Esophagus squamous epithelium (tissue), 4 donors: ENCODE measurements at regions not wholly inside any gene's neighbourhood (a gene's known extent, or its start where the extent isn't known, plus 50 kb on each side); places are given as distances from the start of the nearest gene placed in this dataset.

ENCODE experiments used
- POLR2A ChIP-seq, 4 donors: fragments of 450-650 bp; IDR thresholded peaks; one replicate each; pipeline ENCODE4 v1.6.1; 2017; ENCODE audit warnings: antibody characterized with exemption in 4 of 4, mild to moderate bottlenecking in 4 of 4, moderate library complexity in 3 of 4
- TF ChIP-seq, protein P1 (sequence below), 6 experiments: fragments of 450-650 bp in 4 of 6; fragments of 200-600 bp in 2 of 6; sonication (generic) in 2 of 6; IDR thresholded peaks; one replicate each; pipeline ENCODE4 v1.5.1; 2016 to 2019; ENCODE audit warnings: antibody characterized with exemption in 6 of 6, mild to moderate bottlenecking in 4 of 6, moderate library complexity in 4 of 6

DNA sequence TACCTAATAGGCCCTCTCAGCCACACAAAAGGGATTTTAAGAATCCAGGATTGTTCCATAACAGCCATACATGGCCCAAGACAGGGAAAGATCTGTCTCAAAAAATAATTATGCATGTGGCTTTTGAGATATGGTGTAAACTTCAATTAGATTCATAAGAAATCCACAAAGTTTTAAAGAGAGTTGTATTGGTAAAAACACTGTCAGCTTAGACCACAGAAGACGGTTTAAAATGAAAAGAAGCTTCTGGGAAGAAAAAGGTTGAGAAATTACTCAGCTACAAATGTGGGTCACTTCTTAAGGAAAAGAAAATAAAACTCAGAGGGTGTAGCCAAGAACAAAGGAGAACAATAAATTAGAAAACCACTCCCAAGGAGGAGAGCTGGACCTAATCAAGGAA, 191.4 kb downstream of the KIF26A start:
- TF ChIP-seq, protein P1, sequence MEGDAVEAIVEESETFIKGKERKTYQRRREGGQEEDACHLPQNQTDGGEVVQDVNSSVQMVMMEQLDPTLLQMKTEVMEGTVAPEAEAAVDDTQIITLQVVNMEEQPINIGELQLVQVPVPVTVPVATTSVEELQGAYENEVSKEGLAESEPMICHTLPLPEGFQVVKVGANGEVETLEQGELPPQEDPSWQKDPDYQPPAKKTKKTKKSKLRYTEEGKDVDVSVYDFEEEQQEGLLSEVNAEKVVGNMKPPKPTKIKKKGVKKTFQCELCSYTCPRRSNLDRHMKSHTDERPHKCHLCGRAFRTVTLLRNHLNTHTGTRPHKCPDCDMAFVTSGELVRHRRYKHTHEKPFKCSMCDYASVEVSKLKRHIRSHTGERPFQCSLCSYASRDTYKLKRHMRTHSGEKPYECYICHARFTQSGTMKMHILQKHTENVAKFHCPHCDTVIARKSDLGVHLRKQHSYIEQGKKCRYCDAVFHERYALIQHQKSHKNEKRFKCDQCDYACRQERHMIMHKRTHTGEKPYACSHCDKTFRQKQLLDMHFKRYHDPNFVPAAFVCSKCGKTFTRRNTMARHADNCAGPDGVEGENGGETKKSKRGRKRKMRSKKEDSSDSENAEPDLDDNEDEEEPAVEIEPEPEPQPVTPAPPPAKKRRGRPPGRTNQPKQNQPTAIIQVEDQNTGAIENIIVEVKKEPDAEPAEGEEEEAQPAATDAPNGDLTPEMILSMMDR (IDR thresholded peaks at IDR 0.05), result no peak
- no peak for TF ChIP-seq POLR2A (IDR thresholded peaks at IDR 0.05)
